H1 (cell line): ENCODE measurements at regions not wholly inside any gene's neighbourhood (a gene's known extent, or its start where the extent isn't known, plus 50 kb on each side); places are given as distances from the start of the nearest gene placed in this dataset.

Experiments used
- CTCF ChIA-PET: fragments of 300-600 bp; sonication (Branson Sonifier 250); formaldehyde crosslinking; loops from one replicate; lab custom pipeline; 2021; ENCODE audit not compliant: partially characterized antibody; lab: Charles Lee
- POLR2A ChIA-PET: fragments of 300-600 bp; sonication (Branson Sonifier 250); formaldehyde crosslinking; loops from one replicate; lab custom pipeline; 2021; ENCODE audit warnings: inconsistent platforms; ENCODE audit not compliant: partially characterized antibody; lab: Charles Lee
- DNase-seq, 2 experiments: peaks; one replicate each; pipeline versions ENCODE4 v3.0.0 to v3.0.0-alpha.2; 2010 to 2022; ENCODE audit warnings: low spot score in 2 of 2, low read depth in 1 of 2, mixed read lengths in 1 of 2
- FAIRE-seq: peaks from 2 replicates; lab custom pipeline; 2011; peaks lifted over from hg19 to GRCh38; lab: Jason Lieb, UNC
- H2AFZ ChIP-seq: 2 replicates; pipeline ENCODE4 v1.8.1; 2012; ENCODE audit warnings: low read length, inconsistent platforms
- H2AK5ac ChIP-seq: 2 replicates; pipeline ENCODE4 v1.6.1; 2013; ENCODE audit warnings: low read depth, low read length
- H2BK120ac ChIP-seq: replicated peaks from 2 replicates; pipeline ENCODE3; 2013; ENCODE audit warnings: low read depth, low read length, inconsistent platforms
- H2BK12ac ChIP-seq: 2 replicates; pipeline ENCODE4 v1.6.1; 2013; ENCODE audit warnings: low read depth, low read length
- H2BK15ac ChIP-seq: 2 replicates; pipeline ENCODE4 v1.6.1; 2013; ENCODE audit warnings: low read length
- H2BK20ac ChIP-seq: 2 replicates; pipeline ENCODE4 v1.6.1; 2013; ENCODE audit warnings: low read length
- H2BK5ac ChIP-seq: 2 replicates; pipeline ENCODE4 v1.6.1; 2013; ENCODE audit warnings: low read depth, low read length
- H3K14ac ChIP-seq: 2 replicates; pipeline ENCODE4 v1.6.1; 2013; ENCODE audit warnings: inconsistent platforms; ENCODE audit not compliant: insufficient read length
- H3K18ac ChIP-seq: 2 replicates; pipeline ENCODE4 v1.6.1; 2013; ENCODE audit warnings: low read length; ENCODE audit errors: extremely low read depth
- H3K23ac ChIP-seq: 2 replicates; pipeline ENCODE4 v1.6.1; 2013; ENCODE audit warnings: inconsistent platforms; ENCODE audit not compliant: insufficient read length
- H3K23me2 ChIP-seq: 2 replicates; pipeline ENCODE4 v1.6.1; 2013; ENCODE audit warnings: low read depth, low read length
- H3K27ac ChIP-seq: 2 replicates; pipeline ENCODE4 v1.6.1; 2011; ENCODE audit warnings: low read depth, low read length, inconsistent platforms
- H3K27me3 ChIP-seq, 4 experiments: replicated peaks in 1 of 4; 1 replicate in 1 of 4; 2 replicates in 3 of 4; pipeline versions ENCODE4 v1.6.1 to v1.8.1; 2011 to 2013; ENCODE audit warnings: low read length in 3 of 4, mild to moderate bottlenecking in 3 of 4, inconsistent platforms in 2 of 4, mixed read lengths in 2 of 4, moderate library complexity in 1 of 4; ENCODE audit not compliant: control insufficient read depth in 3 of 4, insufficient read depth in 3 of 4; ENCODE audit errors: extremely low read depth in 1 of 4
- H3K36me3 ChIP-seq, 4 experiments: 2 replicates each; pipeline versions ENCODE4 v1.6.1 to v1.8.1; 2011 to 2013; ENCODE audit warnings: mild to moderate bottlenecking in 4 of 4, low read length in 3 of 4, moderate library complexity in 2 of 4, control low read depth in 1 of 4, inconsistent platforms in 1 of 4; ENCODE audit not compliant: insufficient read depth in 4 of 4, control insufficient read depth in 2 of 4
- H3K4ac ChIP-seq: replicated peaks from 2 replicates; pipeline ENCODE3; 2013; ENCODE audit warnings: low read length, low read depth, mixed read lengths, inconsistent platforms; ENCODE audit not compliant: insufficient read length
- H3K4me1 ChIP-seq, 4 experiments: replicated peaks in 1 of 4; 1 replicate in 1 of 4; 2 replicates in 3 of 4; pipeline versions ENCODE4 v1.6.1 to v1.8.1; 2011 to 2013; ENCODE audit warnings: low read length in 3 of 4, inconsistent platforms in 2 of 4, mixed read lengths in 1 of 4; ENCODE audit not compliant: insufficient read depth in 4 of 4, control insufficient read depth in 3 of 4
- H3K4me2 ChIP-seq, 2 experiments: 2 replicates each; pipeline versions ENCODE4 v1.6.1 to v1.8.1; 2011 to 2013; ENCODE audit warnings: low read depth in 2 of 2, low read length in 2 of 2, control low read depth in 1 of 2, inconsistent platforms in 1 of 2, mild to moderate bottlenecking in 1 of 2; ENCODE audit not compliant: insufficient read depth in 1 of 2
- H3K4me3 ChIP-seq, 4 experiments: fragments of 200-600, 300-600 bp in 1 of 4; sonication (generic), shearing (Covaris generic), sonication (Bioruptor Twin) in 1 of 4; 2 replicates each; pipeline versions ENCODE4 v1.5.1 to v1.8.1; 2011 to 2016; ENCODE audit warnings: low read length in 4 of 4, low read depth in 3 of 4, control low read depth in 2 of 4, inconsistent platforms in 2 of 4, mild to moderate bottlenecking in 2 of 4, mixed read lengths in 1 of 4, moderate library complexity in 1 of 4; ENCODE audit not compliant: insufficient read depth in 2 of 4; ENCODE audit errors: extremely low read depth in 1 of 4
- H3K56ac ChIP-seq: replicated peaks from 2 replicates; pipeline ENCODE3; 2013; ENCODE audit warnings: low read depth, mild to moderate bottlenecking, mixed read lengths, low read length, inconsistent platforms; ENCODE audit not compliant: insufficient read length
- H3K79me1 ChIP-seq: 2 replicates; pipeline ENCODE4 v1.6.1; 2013; ENCODE audit warnings: low read depth, low read length, control low read depth
- H3K79me2 ChIP-seq, 2 experiments: 2 replicates each; pipeline versions ENCODE4 v1.6.1 to v1.8.1; 2012 to 2013; ENCODE audit warnings: low read length in 2 of 2, mild to moderate bottlenecking in 2 of 2, inconsistent platforms in 1 of 2; ENCODE audit not compliant: insufficient read depth in 2 of 2, control insufficient read depth in 1 of 2
- H3K9ac ChIP-seq, 4 experiments: replicated peaks in 1 of 4; 1 replicate in 1 of 4; 2 replicates in 3 of 4; pipeline versions ENCODE4 v1.6.1 to v1.8.1; 2011 to 2013; ENCODE audit warnings: low read depth in 3 of 4, low read length in 3 of 4, control low read depth in 2 of 4, mild to moderate bottlenecking in 2 of 4, moderate library complexity in 2 of 4, inconsistent platforms in 1 of 4; ENCODE audit errors: extremely low read depth in 1 of 4
- H3K9me3 ChIP-seq, 2 experiments: 2 replicates each; pipeline versions ENCODE4 v1.6.1 to v1.8.1; 2012 to 2013; ENCODE audit warnings: mild to moderate bottlenecking in 2 of 2, moderate library complexity in 2 of 2, control low read depth in 1 of 2, inconsistent platforms in 1 of 2, low read depth in 1 of 2, low read length in 1 of 2, mixed read lengths in 1 of 2; ENCODE audit not compliant: insufficient read depth in 2 of 2
- H4K20me1 ChIP-seq, 2 experiments: replicated peaks in 1 of 2; 2 replicates each; pipeline versions ENCODE3 to v1.8.1; 2011 to 2013; ENCODE audit warnings: inconsistent platforms in 2 of 2, low read length in 2 of 2, mild to moderate bottlenecking in 1 of 2; ENCODE audit not compliant: insufficient read depth in 2 of 2, control insufficient read depth in 1 of 2
- H4K5ac ChIP-seq: 2 replicates; pipeline ENCODE4 v1.6.1; 2013; ENCODE audit warnings: low read length, low read depth, mixed read lengths, inconsistent platforms; ENCODE audit not compliant: insufficient read length
- H4K8ac ChIP-seq: 2 replicates; pipeline ENCODE4 v1.8.0; 2013; ENCODE audit warnings: mild to moderate bottlenecking, moderate library complexity, low read length, inconsistent platforms; ENCODE audit not compliant: insufficient read depth; ENCODE audit errors: extremely low read depth
- H4K91ac ChIP-seq: replicated peaks from 2 replicates; pipeline ENCODE3; 2013; ENCODE audit warnings: low read length, mixed read lengths, inconsistent platforms; ENCODE audit not compliant: insufficient read length
- ASH2L ChIP-seq: fragments of 200-600, 300-600 bp; sonication (generic); IDR thresholded peaks from one replicate; pipeline ENCODE4 v1.7.1; 2017; ENCODE audit warnings: low read length
- BRCA1 ChIP-seq: IDR thresholded peaks from 2 replicates; pipeline ENCODE4 v1.6.1; 2012; ENCODE audit warnings: low read depth, low read length, improper control_type of control experiment
- CHD2 ChIP-seq: IDR thresholded peaks from 2 replicates; pipeline ENCODE4 v1.6.1; 2012; ENCODE audit warnings: low read length, improper control_type of control experiment
- CTBP2 ChIP-seq: IDR thresholded peaks from 2 replicates; pipeline ENCODE4 v1.7.0; 2011; ENCODE audit warnings: borderline replicate concordance, mild to moderate bottlenecking, moderate library complexity, mixed read lengths, low read length; ENCODE audit not compliant: insufficient read depth, insufficient read length
- HDAC2 ChIP-seq, 2 experiments: fragments of 300-600 bp in 1 of 2; sonication (generic) in 1 of 2; IDR thresholded peaks; 2 replicates each; pipeline ENCODE4 v1.6.1; 2011 to 2012; ENCODE audit warnings: low read depth in 2 of 2, low read length in 2 of 2, mild to moderate bottlenecking in 2 of 2, moderate library complexity in 2 of 2, borderline replicate concordance in 1 of 2, inconsistent platforms in 1 of 2
- JUN ChIP-seq: IDR thresholded peaks from 2 replicates; pipeline ENCODE4 v1.6.1; 2011; ENCODE audit warnings: low read depth, mild to moderate bottlenecking, improper control_type of control experiment, low read length
- KDM1A ChIP-seq: fragments of 200-600, 300-600 bp; sonication (generic); IDR thresholded peaks from 2 replicates; pipeline ENCODE4 v1.7.1; 2016; ENCODE audit warnings: mild to moderate bottlenecking, low read length, borderline replicate concordance
- KDM5A ChIP-seq: fragments of 200-600 bp; IDR thresholded peaks from 2 replicates; pipeline ENCODE4 v1.7.1; 2012; ENCODE audit warnings: mild to moderate bottlenecking, low read length, inconsistent platforms, mixed read lengths
- POU5F1 ChIP-seq: IDR thresholded peaks from 2 replicates; pipeline ENCODE4 v1.6.1; 2011; ENCODE audit warnings: low read depth, mild to moderate bottlenecking, low read length, moderate library complexity
- SAP30 ChIP-seq: fragments of 300-600 bp; sonication (generic); IDR thresholded peaks from 2 replicates; pipeline ENCODE4 v1.7.1; 2012; ENCODE audit warnings: low read length, moderate library complexity, mild to moderate bottlenecking, inconsistent platforms; ENCODE audit not compliant: insufficient read depth, insufficient replicate concordance
- SP4 ChIP-seq: IDR thresholded peaks from 2 replicates; pipeline ENCODE4 v1.6.1; 2012; ENCODE audit warnings: low read length, inconsistent platforms
- SUZ12 ChIP-seq: fragments of 200-600 bp; sonication (generic); IDR thresholded peaks from 2 replicates; pipeline ENCODE4 v1.6.1; 2012; ENCODE audit warnings: mild to moderate bottlenecking, inconsistent platforms, low read length, moderate library complexity, mixed read lengths
- TAF7 ChIP-seq: optimal IDR thresholded peaks from 2 replicates; pipeline ENCODE3; 2011; ENCODE audit warnings: low read depth, mild to moderate bottlenecking, inconsistent platforms, low read length, moderate library complexity, borderline replicate concordance
- TCF12 ChIP-seq: IDR thresholded peaks from 2 replicates; pipeline ENCODE4 v1.6.1; 2011; ENCODE audit warnings: low read depth, mild to moderate bottlenecking, low read length
- TEAD4 ChIP-seq: IDR thresholded peaks from 2 replicates; pipeline ENCODE4 v1.6.1; 2012; ENCODE audit warnings: low read depth, low read length, inconsistent platforms, mixed read lengths
- ZNF274 ChIP-seq: IDR thresholded peaks from 2 replicates; pipeline ENCODE4 v1.7.0; 2012; ENCODE audit warnings: low read length, borderline replicate concordance; ENCODE audit errors: extremely low read depth
- WGBS, 2 experiments: shearing (Covaris generic) in 1 of 2; methylation state at CpG; one replicate each; pipeline versions ENCODE4 v1.1.6 to v1.1.7; 2013 to 2015; ENCODE audit warnings: low lambda C conversion rate in 2 of 2, mixed read lengths in 2 of 2, inconsistent platforms in 1 of 2, low coverage in 1 of 2, missing lambda C conversion rate in 1 of 2; ENCODE audit not compliant: insufficient replicate concordance in 2 of 2, insufficient coverage in 1 of 2, insufficient read length in 1 of 2; ENCODE audit errors: extremely low coverage in 1 of 2, missing lambda C conversion rate in 1 of 2; 5-methylcytosine and 5-hydroxymethylcytosine counted together

DNA sequence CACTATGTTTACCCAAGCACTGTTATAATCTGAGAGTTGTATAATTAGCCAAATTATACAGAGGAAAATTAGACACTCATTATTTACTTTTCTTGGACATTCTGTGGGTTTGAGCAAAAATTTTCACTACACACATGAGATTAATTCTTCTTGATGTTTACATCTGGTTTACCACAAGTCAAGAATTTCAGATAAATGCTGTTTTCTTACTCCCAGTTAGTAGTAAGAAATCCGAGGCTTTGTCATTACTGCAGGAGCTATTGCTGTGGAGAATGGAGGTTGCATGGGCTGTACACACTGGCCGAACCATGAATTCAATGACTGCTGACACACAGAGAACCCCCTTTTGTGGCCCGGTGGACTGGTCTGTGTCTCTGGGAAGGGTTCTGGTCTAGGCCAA, 207.7 kb upstream of the CFAP20DC start:
- Histone ChIP-seq H3K23ac (no peak overlapping the region), H3K18ac (no peak overlapping the region), H2AFZ (no peak overlapping the region), H3K36me3 (no peaks in the 10 kb centered on the region), H4K91ac (no peak overlapping the region), H2BK5ac (no peak overlapping the region), H3K4me1 (no peaks in the 10 kb centered on the region), H3K79me1 (no peaks in the 10 kb centered on the region), H3K23me2 (no peaks in the 10 kb centered on the region), H3K27ac (no peak overlapping the region), H4K20me1 (no peaks in the 10 kb centered on the region), H3K9me3 (no peaks in the 10 kb centered on the region), H2AK5ac (no peak overlapping the region), H3K4me3 (no peak overlapping the region), H2BK120ac (no peak overlapping the region), H2BK15ac (no peak overlapping the region), H4K5ac (no peak overlapping the region), H3K14ac (no peak overlapping the region), H2BK20ac (no peak overlapping the region), H3K27me3 (no peaks in the 10 kb centered on the region), H3K79me2 (no peaks in the 10 kb centered on the region), H4K8ac (no peak overlapping the region), H3K56ac (no peak overlapping the region), H2BK12ac (no peak overlapping the region), H3K4ac (no peak overlapping the region), H3K9ac (no peak overlapping the region), H3K4me2 (no peak overlapping the region)
- no peak for DNase-seq
- CTCF ChIA-PET = interaction anchor here (0.8 to 2.3 kb wide), 3 partner anchors 11 to 205 kb away, joined by 3 to 5 read pairs (median 3); no protein-coding TSS in a partner anchor
- 85% methylated on average over 3 of the region's 3 CpGs; no CpG with 5 or more reads in 1 of the 2 experiments for WGBS, 2 experiments
- POLR2A ChIA-PET = no interaction called here
- FAIRE-seq = no peak
- TF ChIP-seq SP4 = no peak
- TF ChIP-seq TEAD4 = no peak
- no peak for TF ChIP-seq SUZ12
- no peak for TF ChIP-seq CTBP2
- TF ChIP-seq ASH2L = no peak
- TF ChIP-seq KDM1A = no peak
- TF ChIP-seq JUN = no peak
- no peak for TF ChIP-seq KDM5A
- no peak for TF ChIP-seq SAP30
- TF ChIP-seq ZNF274 = no peak
- no peak for TF ChIP-seq CHD2
- TF ChIP-seq HDAC2 (IDR thresholded peaks at IDR 0.05; ENCODE audit: borderline replicate concordance in 1 of 2, low read depth in 2 of 2, low read length in 2 of 2) = no peak
- no peak for TF ChIP-seq POU5F1
- no peak for TF ChIP-seq BRCA1
- no peak for TF ChIP-seq TAF7
- TF ChIP-seq TCF12 = no peak
